Ascending aorta (tissue), 2 donors: ENCODE measurements at regions not wholly inside any gene's neighbourhood (a gene's known extent, or its start where the extent isn't known, plus 50 kb on each side); places are given as distances from the start of the nearest gene placed in this dataset.

ENCODE experiments used
- DNase-seq, 2 donors: peaks; one replicate each; pipeline ENCODE4 v3.0.0-alpha.2; 2019; ENCODE audit warnings: low spot score in 2 of 2
- H3K27ac ChIP-seq, 2 donors: fragments of 200-600 bp; sonication (generic); one replicate each; pipeline ENCODE4 v1.5.1; 2016 to 2017; ENCODE audit warnings: mild to moderate bottlenecking in 1 of 2
- H3K27me3 ChIP-seq: fragments of 200-600 bp; sonication (generic); one replicate; pipeline ENCODE4 v1.5.1; 2017
- H3K36me3 ChIP-seq, 2 donors: fragments of 200-600 bp; sonication (generic); one replicate each; pipeline ENCODE4 v1.5.1; 2016
- H3K4me1 ChIP-seq, 2 donors: fragments of 200-600 bp; sonication (generic); one replicate each; pipeline ENCODE4 v1.5.1; 2016 to 2017; ENCODE audit warnings: mild to moderate bottlenecking in 1 of 2
- H3K4me3 ChIP-seq, 2 donors: fragments of 200-600 bp; sonication (generic); one replicate each; pipeline ENCODE4 v1.5.1; 2016 to 2017; ENCODE audit warnings: mild to moderate bottlenecking in 1 of 2
- H3K9me3 ChIP-seq, 2 donors: fragments of 200-600 bp; sonication (generic); one replicate each; pipeline ENCODE4 v1.5.1; 2016
- intact Hi-C: fragments of 100-400 bp; cut with DNase I; formaldehyde crosslinking; loops from one replicate; pipeline ENCODE4 v1.15.1; 2023
- TF ChIP-seq, protein P1 (sequence below), 3 experiments: fragments of 200-600 bp in 2 of 3; fragments of 450-650 bp in 1 of 3; sonication (generic) in 2 of 3; IDR thresholded peaks; one replicate each; pipeline ENCODE4 v1.5.1; 2016 to 2019; ENCODE audit warnings: antibody characterized with exemption in 3 of 3, mild to moderate bottlenecking in 1 of 3, moderate library complexity in 1 of 3

DNA sequence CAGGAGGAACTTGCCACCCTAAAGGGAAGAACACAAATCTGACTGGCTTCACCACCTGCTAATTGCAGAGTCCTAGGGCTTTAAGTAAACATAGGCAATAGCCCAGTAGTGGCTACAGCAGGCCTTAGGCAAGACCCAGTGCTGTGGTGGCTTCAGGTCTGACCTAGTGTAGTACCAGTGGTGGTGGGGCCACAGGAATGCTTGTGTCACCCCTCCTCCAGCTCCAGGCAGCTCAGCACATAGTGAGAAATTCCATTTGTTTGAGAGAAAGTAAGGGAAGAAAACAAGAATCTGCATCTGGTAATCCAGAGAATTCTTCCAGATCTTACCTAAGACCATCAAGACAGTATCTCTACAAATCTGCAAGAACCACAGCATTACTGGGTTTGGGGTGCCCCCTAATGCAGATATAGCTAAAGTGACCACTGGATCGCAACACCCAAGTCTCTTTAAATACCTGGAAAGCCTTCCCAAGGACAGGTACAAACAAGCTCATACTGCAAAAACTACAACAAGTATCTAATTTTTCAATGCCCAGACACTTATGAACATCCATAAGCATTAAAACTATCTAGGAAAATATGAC, 102.6 kb upstream of the TRPM3 start:
- Histone ChIP-seq H3K4me3 (no peak overlapping the region), H3K4me1 (no peaks in the 10 kb centered on the region), H3K27me3 (no peaks in the 10 kb centered on the region), H3K36me3 (no peaks in the 10 kb centered on the region), H3K27ac (no peak overlapping the region), H3K9me3 (no peaks in the 10 kb centered on the region)
- intact Hi-C loops = no loop called here
- TF ChIP-seq, protein P1, sequence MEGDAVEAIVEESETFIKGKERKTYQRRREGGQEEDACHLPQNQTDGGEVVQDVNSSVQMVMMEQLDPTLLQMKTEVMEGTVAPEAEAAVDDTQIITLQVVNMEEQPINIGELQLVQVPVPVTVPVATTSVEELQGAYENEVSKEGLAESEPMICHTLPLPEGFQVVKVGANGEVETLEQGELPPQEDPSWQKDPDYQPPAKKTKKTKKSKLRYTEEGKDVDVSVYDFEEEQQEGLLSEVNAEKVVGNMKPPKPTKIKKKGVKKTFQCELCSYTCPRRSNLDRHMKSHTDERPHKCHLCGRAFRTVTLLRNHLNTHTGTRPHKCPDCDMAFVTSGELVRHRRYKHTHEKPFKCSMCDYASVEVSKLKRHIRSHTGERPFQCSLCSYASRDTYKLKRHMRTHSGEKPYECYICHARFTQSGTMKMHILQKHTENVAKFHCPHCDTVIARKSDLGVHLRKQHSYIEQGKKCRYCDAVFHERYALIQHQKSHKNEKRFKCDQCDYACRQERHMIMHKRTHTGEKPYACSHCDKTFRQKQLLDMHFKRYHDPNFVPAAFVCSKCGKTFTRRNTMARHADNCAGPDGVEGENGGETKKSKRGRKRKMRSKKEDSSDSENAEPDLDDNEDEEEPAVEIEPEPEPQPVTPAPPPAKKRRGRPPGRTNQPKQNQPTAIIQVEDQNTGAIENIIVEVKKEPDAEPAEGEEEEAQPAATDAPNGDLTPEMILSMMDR (IDR thresholded peaks at IDR 0.05) = no peak
- DNase-seq = no peak

GRCh38 chr9:71218774-71219173, 97.4 kb upstream of the TRPM3 start:
- DNase-seq = no peak
- H3K36me3 ChIP-seq = no peaks in the 10 kb centered on the region
- TF ChIP-seq, protein P1 (IDR thresholded peaks at IDR 0.05) = no peak
- H3K4me3 ChIP-seq = no peak overlapping the region
- no peaks in the 10 kb centered on the region for H3K27me3 ChIP-seq
- H3K4me1 ChIP-seq = no peaks in the 10 kb centered on the region
- intact Hi-C loops = no loop called here
- peaks cover 2 to 13% of the 10 kb centered on the region in 2 donors for H3K9me3 ChIP-seq
- no peak overlapping the region for H3K27ac ChIP-seq

DNA sequence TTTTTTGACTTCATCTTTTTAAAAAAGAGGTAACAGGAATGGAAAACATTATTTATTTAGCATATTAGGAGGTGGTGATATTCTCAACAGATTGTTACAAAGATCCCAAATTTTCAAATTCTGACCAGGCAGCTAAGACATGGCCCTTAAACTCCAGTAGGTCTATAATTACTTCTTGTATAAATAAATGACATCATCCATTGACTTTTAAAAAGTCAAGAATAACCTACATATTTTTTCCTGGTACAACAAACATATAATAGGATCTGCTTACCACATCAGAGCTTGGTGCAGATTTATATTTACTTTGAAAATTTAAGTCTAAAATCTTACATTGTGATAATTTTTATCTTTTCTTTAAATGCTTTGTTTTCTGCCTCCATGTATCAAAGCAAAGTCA, 92.2 kb upstream of the TRPM3 start:
- H3K4me1 ChIP-seq = no peaks in the 10 kb centered on the region
- no peaks in the 10 kb centered on the region for H3K27me3 ChIP-seq
- H3K4me3 ChIP-seq = no peak overlapping the region
- intact Hi-C loops = no loop called here
- TF ChIP-seq, protein P1 (IDR thresholded peaks at IDR 0.05) = no peak
- no peak overlapping the region for H3K27ac ChIP-seq
- no peak for DNase-seq
- H3K9me3 ChIP-seq = peaks cover 8 to 21% of the 10 kb centered on the region in 2 donors
- no peaks in the 10 kb centered on the region for H3K36me3 ChIP-seq

GRCh38 chr9:71210326-71210725, 88.9 kb upstream of the TRPM3 start:
- intact Hi-C loops = no loop called here
- H3K27ac ChIP-seq = no peak overlapping the region
- TF ChIP-seq, protein P1 (IDR thresholded peaks at IDR 0.05) = no peak

DNA sequence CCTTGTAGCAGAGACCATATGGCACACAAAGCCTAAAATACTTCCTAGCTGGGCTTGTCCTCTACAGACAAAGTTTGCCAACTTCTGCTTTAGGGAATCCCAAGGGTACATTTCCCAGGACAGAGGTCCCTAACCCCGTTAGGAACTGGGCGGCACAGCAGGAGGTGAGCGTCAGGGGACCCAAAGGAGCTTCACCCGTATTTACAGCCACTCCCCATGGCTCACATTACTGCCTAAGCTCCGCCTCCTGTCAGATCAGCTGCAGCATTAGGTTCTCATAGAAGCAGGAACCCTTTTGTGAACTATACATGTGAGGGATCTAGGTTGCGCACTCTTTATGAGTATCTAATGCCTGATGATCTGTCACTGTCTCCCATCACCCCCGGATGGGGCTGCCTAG, 88.5 kb upstream of the TRPM3 start:
- TF ChIP-seq, protein P1 (IDR thresholded peaks at IDR 0.05) = no peak
- Histone ChIP-seq H3K4me1 (no peaks in the 10 kb centered on the region), H3K27me3 (no peaks in the 10 kb centered on the region), H3K27ac (no peak overlapping the region), H3K9me3 (peaks cover 8 to 19% of the 10 kb centered on the region in 2 donors), H3K36me3 (no peaks in the 10 kb centered on the region), H3K4me3 (no peak overlapping the region)
- DNase-seq = no peak
- intact Hi-C loops = no loop called here

More at GRCh38 chr9:71210326-71210725, 88.9 kb upstream of the TRPM3 start:
- H3K27me3 ChIP-seq = no peaks in the 10 kb centered on the region
- no peaks in the 10 kb centered on the region for H3K4me1 ChIP-seq
- H3K4me3 ChIP-seq = no peak overlapping the region
- DNase-seq = no peak
- H3K36me3 ChIP-seq = no peaks in the 10 kb centered on the region
- H3K9me3 ChIP-seq = peaks cover 8 to 21% of the 10 kb centered on the region in 2 donors

DNA sequence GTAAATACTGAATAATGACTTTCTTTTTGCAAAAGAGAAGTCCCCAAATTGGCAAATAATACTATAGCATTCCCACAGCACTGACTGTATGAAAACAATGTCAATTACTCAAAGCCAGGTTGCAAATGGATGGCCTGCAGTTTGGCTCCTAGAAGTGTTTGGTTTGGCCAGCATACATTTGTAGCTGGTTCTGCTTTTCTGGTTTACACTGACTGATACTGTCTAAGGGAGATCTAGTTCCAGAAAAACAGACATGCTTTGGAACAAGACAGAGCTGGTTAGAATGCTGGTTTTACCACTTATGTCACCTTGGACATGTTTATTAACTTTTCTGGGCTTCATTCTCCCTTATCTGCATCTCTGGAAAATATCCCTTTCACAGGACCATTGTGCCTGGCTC, 81.5 kb upstream of the TRPM3 start:
- TF ChIP-seq, protein P1 (IDR thresholded peaks at IDR 0.05) = no peak

More for the DNA sequence above, 81.5 kb upstream of the TRPM3 start:
- no peak overlapping the region for H3K4me3 ChIP-seq
- H3K36me3 ChIP-seq = no peaks in the 10 kb centered on the region
- H3K4me1 ChIP-seq = no peaks in the 10 kb centered on the region
- DNase-seq = no peak
- no peaks in the 10 kb centered on the region for H3K9me3 ChIP-seq
- H3K27ac ChIP-seq = no peak overlapping the region
- intact Hi-C loops = no loop called here
- no peaks in the 10 kb centered on the region for H3K27me3 ChIP-seq
